ENCODE measurements at regions not wholly inside any gene's neighbourhood (a gene's known extent, or its start where the extent isn't known, plus 50 kb on each side); places are given as distances from the start of the nearest gene placed in this dataset.

DNA sequence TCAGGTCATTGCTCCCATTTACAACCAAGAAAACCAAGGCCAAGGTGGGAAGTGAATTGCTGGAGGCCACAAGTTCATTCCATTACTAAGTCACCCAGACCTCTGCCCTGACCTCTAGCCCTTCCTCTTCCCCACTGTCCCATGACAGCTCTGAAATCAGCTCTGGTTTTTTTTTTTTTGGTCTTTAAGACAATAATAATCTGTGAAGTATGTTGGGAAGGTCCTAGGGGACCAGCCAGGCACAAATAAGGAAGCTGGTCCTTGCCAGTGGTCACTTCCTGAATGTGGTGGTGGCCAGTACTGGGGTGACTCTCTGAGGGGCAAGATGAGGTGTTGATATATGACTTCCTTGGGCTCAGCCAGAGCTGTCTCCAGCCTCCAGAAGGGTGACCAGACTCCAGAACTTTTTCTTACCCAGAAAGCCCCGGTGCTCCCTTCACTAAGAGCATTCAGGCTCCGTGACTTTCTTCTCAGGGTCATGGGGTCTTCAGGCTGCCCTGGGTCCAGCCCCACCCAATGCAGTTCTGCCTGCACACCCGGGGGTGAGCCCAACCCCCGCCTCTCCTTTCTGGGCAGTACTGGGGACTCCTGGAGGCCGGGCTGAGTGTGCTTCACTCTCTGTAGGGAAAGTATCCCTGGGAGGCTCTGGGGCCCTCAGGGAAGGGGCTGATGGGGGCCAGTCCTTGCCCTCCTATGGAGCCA, 159.6 kb downstream of the PTPRU start:
- no peak for DNase-seq (ENCODE audit: extremely low spot score)
- TF ChIP-seq, protein P1, sequence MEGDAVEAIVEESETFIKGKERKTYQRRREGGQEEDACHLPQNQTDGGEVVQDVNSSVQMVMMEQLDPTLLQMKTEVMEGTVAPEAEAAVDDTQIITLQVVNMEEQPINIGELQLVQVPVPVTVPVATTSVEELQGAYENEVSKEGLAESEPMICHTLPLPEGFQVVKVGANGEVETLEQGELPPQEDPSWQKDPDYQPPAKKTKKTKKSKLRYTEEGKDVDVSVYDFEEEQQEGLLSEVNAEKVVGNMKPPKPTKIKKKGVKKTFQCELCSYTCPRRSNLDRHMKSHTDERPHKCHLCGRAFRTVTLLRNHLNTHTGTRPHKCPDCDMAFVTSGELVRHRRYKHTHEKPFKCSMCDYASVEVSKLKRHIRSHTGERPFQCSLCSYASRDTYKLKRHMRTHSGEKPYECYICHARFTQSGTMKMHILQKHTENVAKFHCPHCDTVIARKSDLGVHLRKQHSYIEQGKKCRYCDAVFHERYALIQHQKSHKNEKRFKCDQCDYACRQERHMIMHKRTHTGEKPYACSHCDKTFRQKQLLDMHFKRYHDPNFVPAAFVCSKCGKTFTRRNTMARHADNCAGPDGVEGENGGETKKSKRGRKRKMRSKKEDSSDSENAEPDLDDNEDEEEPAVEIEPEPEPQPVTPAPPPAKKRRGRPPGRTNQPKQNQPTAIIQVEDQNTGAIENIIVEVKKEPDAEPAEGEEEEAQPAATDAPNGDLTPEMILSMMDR (IDR thresholded peaks at IDR 0.05; ENCODE audit: control extremely low read depth, extremely low read depth, low read depth, missing control alignments) = no peak
- POLR2A ChIA-PET = no interaction called here
- CTCF ChIA-PET = interaction anchor here (1.6 kb wide), 1 partner anchor 18 kb away, joined by 3 read pairs; no protein-coding TSS in a partner anchor

DNA sequence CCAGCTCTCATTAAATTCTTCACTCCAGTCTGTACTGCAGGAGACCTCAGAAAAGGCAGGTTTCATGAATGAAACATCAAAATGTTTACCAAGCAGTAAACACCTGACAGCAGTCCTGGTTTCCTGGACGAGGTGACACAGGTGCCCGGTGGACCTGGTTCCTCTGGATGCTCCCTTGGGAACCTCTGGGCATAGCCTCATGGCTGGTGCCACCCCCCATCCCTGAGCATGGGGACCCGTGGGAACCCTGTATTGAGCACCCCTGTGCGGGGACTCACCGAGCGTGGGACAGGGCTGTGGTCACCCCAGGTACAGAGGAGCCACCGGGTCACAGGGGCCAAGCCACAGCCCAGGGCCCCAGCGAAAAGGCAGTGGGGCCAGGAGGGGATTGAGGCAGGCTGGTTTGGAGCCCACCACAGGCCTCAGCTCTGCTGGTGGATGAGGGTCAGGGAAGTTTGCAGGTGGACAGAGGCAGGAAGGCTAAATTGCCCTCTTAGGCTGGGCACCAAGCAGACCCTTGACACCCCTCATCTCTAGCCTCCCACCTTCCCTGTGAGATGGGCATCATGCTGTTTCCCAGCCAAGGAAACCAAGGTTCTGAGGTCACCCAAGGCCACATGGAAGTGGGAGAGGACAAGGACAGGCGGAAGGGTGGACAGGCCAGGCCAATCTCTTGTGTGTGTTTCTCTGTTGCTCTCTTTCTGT, 158.4 kb downstream of the PTPRU start:
- no peak for DNase-seq (ENCODE audit: extremely low spot score)
- ChIA-PET POLR2A (no interaction called here), CTCF (no interaction called here)
- TF ChIP-seq, protein P1 (IDR thresholded peaks at IDR 0.05; ENCODE audit: control extremely low read depth, extremely low read depth, low read depth, missing control alignments) = no peak

DNA sequence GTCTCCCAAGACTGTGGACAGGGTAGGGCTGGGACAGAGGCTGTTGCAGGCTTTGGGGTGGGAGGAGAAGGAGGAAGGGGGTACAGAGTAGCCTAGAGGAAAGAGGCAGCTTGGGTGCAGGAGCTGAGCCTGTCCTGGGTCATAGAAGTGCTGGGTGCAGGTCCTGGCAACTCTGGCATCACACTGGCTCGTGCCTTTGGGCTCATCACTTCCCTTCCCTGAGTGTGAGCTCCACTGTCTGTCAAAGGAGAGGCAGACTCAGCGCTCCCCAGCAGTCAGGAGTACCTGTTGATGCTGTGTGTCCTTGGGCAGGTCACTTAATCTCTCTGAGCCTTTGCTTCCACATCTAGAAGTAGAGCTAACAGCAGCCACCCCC, 157.1 kb downstream of the PTPRU start:
- DNase-seq (ENCODE audit: extremely low spot score) = no peak
- POLR2A ChIA-PET = no interaction called here
- CTCF ChIA-PET = interaction anchor here (1.1 kb wide), 1 partner anchor 14 kb away, joined by 3 read pairs; no protein-coding TSS in a partner anchor
- TF ChIP-seq, protein P1 (IDR thresholded peaks at IDR 0.05; ENCODE audit: control extremely low read depth, extremely low read depth, low read depth, missing control alignments) = no peak

DNA sequence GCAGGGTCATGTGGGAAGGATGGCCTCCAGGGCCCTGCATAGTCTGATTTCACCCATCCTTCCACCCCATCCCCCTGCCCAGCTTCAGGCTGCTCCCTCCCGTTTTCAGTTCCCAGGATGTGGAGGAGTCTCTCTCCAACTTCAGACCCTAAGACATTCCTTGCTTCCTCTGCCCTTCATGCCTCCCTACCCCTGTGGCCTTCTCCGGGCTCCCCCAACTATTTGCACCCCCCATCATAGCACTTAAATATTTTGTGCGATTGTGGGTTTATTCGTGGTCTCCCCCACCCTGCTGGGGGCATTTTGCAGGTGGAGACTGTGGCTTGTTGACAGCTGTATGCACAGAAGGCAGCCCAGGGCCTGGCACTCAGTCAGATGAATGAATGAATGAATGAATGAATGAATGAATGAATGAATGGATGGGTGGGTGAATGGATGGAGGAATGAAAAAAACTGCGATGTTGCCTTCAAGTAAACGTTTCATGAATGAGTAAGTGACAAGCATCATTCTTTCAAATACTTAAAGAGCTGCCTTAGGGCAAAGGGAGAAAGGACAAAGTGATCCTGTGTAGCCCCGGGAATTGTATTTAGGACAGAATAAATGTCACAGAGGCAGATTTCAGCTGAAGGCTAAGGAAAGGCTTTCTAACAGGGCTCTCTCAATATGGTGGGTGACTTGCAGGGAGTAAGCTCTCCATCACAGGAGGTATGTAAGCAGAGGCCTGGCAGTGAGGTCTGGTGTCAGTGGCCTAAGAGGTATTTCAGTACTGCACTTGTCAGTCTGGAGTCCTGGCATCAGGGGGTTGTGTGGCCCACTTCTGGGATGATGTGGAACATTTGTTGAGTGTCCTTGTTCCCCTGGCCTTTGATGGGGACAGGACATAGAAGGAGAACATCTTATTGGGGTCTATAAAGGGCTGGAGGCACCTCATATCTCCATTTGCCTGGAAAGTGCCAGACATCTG, 156.4 kb downstream of the PTPRU start:
- POLR2A ChIA-PET = no interaction called here
- CTCF ChIA-PET = interaction anchor here (1.1 kb wide), 1 partner anchor 15 kb away, joined by 3 read pairs; no protein-coding TSS in a partner anchor

DNA sequence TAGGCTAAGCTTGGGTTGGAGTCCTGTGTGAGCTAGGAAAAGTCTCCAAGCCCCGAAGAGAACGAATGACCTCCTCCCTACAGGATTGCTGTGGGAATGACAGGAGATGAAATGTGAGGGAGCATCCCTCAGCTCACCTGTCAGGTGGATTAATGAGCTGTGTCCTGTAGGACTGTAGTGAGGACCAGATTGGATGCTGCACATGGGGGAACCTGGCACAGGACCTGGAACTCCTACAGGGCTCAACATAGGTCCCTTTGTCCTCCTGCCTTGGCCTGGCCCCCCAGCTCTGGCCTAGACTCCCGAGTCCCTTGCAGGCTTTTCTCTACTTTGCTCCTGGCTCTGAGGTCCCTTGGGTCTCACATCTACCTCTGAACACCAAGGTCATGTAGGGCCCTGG, 155.7 kb downstream of the PTPRU start:
- CTCF ChIA-PET = no interaction called here
- POLR2A ChIA-PET = no interaction called here
- TF ChIP-seq, protein P1 (IDR thresholded peaks at IDR 0.05; ENCODE audit: control extremely low read depth, extremely low read depth, low read depth, missing control alignments) = no peak
- no peak for DNase-seq (ENCODE audit: extremely low spot score)

More for the DNA sequence above, 156.4 kb downstream of the PTPRU start:
- DNase-seq (ENCODE audit: extremely low spot score) = no peak
- TF ChIP-seq, protein P1 (IDR thresholded peaks at IDR 0.05; ENCODE audit: control extremely low read depth, extremely low read depth, low read depth, missing control alignments) = no peak

DNA sequence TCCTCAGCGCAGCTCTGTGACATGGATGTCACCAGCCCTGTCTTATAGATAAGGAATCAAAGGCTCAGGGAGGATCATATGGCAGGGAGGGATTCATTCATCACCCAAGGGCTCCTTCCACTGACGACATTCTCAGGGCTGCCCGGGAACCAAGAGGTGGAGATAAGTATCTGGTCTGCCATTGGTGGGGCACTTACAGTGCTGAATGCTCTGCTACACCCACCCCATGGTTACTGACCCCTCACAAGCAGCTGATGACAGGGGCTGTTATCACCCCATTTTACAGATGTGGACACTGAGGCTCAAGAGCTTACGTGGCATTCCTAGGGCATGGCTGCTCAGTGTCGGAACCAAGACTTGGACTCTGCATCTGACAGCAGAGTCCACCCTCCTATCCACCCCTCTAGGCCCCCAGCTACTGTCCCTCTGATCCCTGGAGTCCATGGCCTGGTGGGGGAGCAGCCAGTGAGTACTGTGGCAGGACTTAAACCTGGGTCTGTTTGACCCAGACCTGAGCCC, 155.1 kb downstream of the PTPRU start:
- TF ChIP-seq, protein P1 (IDR thresholded peaks at IDR 0.05; ENCODE audit: control extremely low read depth, extremely low read depth, low read depth, missing control alignments) = no peak
- ChIA-PET CTCF (no interaction called here), POLR2A (no interaction called here)
- no peak for DNase-seq (ENCODE audit: extremely low spot score)

Data from GM10248 (cell line).